ENCODE measurements at regions not wholly inside any gene's neighbourhood (a gene's known extent, or its start where the extent isn't known, plus 50 kb on each side); places are given as distances from the start of the nearest gene placed in this dataset.

- peak in 4 of 8 experiments; percentile 17 to 93 (median 56) for ATAC-seq (replicated peaks in 6 of 8)
- Histone ChIP-seq H3K4me1 (replicated peaks in 1 of 2) (no peaks in the 10 kb centered on the region), H3K27ac (no peak overlapping the region), H3K4me3 (no peak overlapping the region)
- 0 to 67% (median 61%) methylated on average over 1 of the region's 1 CpG; no CpG with 5 or more reads in 6 of the 10 experiments for WGBS, 10 experiments
- in situ Hi-C loops (cut with MboI; ENCODE audit: low pct_unique_long_range_greater_than_20kb in 2 of 9, low sequenced_read_pairs in 9 of 9, unreplicated experiment in 9 of 9) = no loop called here
Observed at GRCh38 chr1:172948457-172948856, 102.3 kb downstream of the TNFSF18 start.

- H3K4me1 ChIP-seq (replicated peaks in 1 of 2) = no peaks in the 10 kb centered on the region
- ATAC-seq (replicated peaks in 6 of 8) = no peak
- WGBS, 10 experiments = 71 to 100% (median 95%) methylated on average over 1 to 4 of the region's 4 CpGs; no CpG with 5 or more reads in 2 of the 10 experiments
- H3K4me3 ChIP-seq = no peak overlapping the region
- H3K27ac ChIP-seq = no peak overlapping the region
- in situ Hi-C loops (cut with MboI; ENCODE audit: low pct_unique_long_range_greater_than_20kb in 2 of 9, low sequenced_read_pairs in 9 of 9, unreplicated experiment in 9 of 9) = no loop called here
Observed at GRCh38 chr1:172949096-172949495, 101.6 kb downstream of the TNFSF18 start.

GRCh38 chr1:172950528-172950927 lies 100.2 kb downstream of the TNFSF18 start:
- ATAC-seq (replicated peaks in 6 of 8) = no peak
- no peak overlapping the region for H3K4me3 ChIP-seq
- in situ Hi-C loops (cut with MboI; ENCODE audit: low pct_unique_long_range_greater_than_20kb in 2 of 9, low sequenced_read_pairs in 9 of 9, unreplicated experiment in 9 of 9) = no loop called here
- no peak overlapping the region for H3K27ac ChIP-seq
- H3K4me1 ChIP-seq (replicated peaks in 1 of 2) = no peaks in the 10 kb centered on the region
- WGBS, 10 experiments = 43 to 100% (median 85%) methylated on average over 1 to 2 of the region's 2 CpGs

- WGBS, 10 experiments = 65 to 100% (median 84%) methylated on average over 1 to 3 of the region's 3 CpGs; no CpG with 5 or more reads in 2 of the 10 experiments
- no peaks in the 10 kb centered on the region for H3K4me1 ChIP-seq (replicated peaks in 1 of 2)
- no peak overlapping the region for H3K27ac ChIP-seq
- no peak overlapping the region for H3K4me3 ChIP-seq
- ATAC-seq (replicated peaks in 6 of 8) = peak in 2 of 8 experiments; percentile 21 to 72
- in situ Hi-C loops (cut with MboI; ENCODE audit: low pct_unique_long_range_greater_than_20kb in 2 of 9, low sequenced_read_pairs in 9 of 9, unreplicated experiment in 9 of 9) = no loop called here
Observed at GRCh38 chr1:172951730-172952365, 98.9 kb downstream of the TNFSF18 start.

GRCh38 chr1:172952516-172952915 lies 98.2 kb downstream of the TNFSF18 start:
- in situ Hi-C loops (cut with MboI; ENCODE audit: low pct_unique_long_range_greater_than_20kb in 2 of 9, low sequenced_read_pairs in 9 of 9, unreplicated experiment in 9 of 9) = no loop called here
- no peak overlapping the region for H3K27ac ChIP-seq
- ATAC-seq (replicated peaks in 6 of 8) = no peak
- H3K4me3 ChIP-seq = no peak overlapping the region
- no peaks in the 10 kb centered on the region for H3K4me1 ChIP-seq (replicated peaks in 1 of 2)

- in situ Hi-C loops (cut with MboI; ENCODE audit: low pct_unique_long_range_greater_than_20kb in 2 of 9, low sequenced_read_pairs in 9 of 9, unreplicated experiment in 9 of 9) = no loop called here
- Histone ChIP-seq H3K4me3 (no peak overlapping the region), H3K27ac (no peak overlapping the region), H3K4me1 (replicated peaks in 1 of 2) (no peaks in the 10 kb centered on the region)
- no peak for ATAC-seq (replicated peaks in 6 of 8)
- 64 to 100% (median 86%) methylated on average over 1 to 6 of the region's 6 CpGs for WGBS, 10 experiments
Observed at GRCh38 chr1:172954476-172955150, 96.1 kb downstream of the TNFSF18 start.

GRCh38 chr1:172955161-172955815 lies 95.5 kb downstream of the TNFSF18 start:
- WGBS, 10 experiments = 6 to 98% (median 88%) methylated on average over 2 to 5 of the region's 5 CpGs; no CpG with 5 or more reads in 1 of the 10 experiments
- peak in 1 of 8 experiments; percentile 57 for ATAC-seq (replicated peaks in 6 of 8)
- Histone ChIP-seq H3K4me1 (replicated peaks in 1 of 2) (no peaks in the 10 kb centered on the region), H3K4me3 (no peak overlapping the region), H3K27ac (no peak overlapping the region)
- in situ Hi-C loops (cut with MboI; ENCODE audit: low pct_unique_long_range_greater_than_20kb in 2 of 9, low sequenced_read_pairs in 9 of 9, unreplicated experiment in 9 of 9) = no loop called here

- no peak for ATAC-seq (replicated peaks in 6 of 8)
- H3K4me1 ChIP-seq (replicated peaks in 1 of 2) = no peaks in the 10 kb centered on the region
- in situ Hi-C loops (cut with MboI; ENCODE audit: low pct_unique_long_range_greater_than_20kb in 2 of 9, low sequenced_read_pairs in 9 of 9, unreplicated experiment in 9 of 9) = no loop called here
- H3K4me3 ChIP-seq = no peak overlapping the region
- no peak overlapping the region for H3K27ac ChIP-seq
- WGBS, 10 experiments = 13 to 100% (median 44%) methylated on average over 1 of the region's 1 CpG; no CpG with 5 or more reads in 4 of the 10 experiments
Observed at GRCh38 chr1:172956871-172957270, 93.9 kb downstream of the TNFSF18 start.

- in situ Hi-C loops (cut with MboI; ENCODE audit: low pct_unique_long_range_greater_than_20kb in 2 of 9, low sequenced_read_pairs in 9 of 9, unreplicated experiment in 9 of 9) = no loop called here
- Histone ChIP-seq H3K4me3 (no peak overlapping the region), H3K27ac (no peak overlapping the region), H3K4me1 (replicated peaks in 1 of 2) (no peaks in the 10 kb centered on the region)
- no peak for ATAC-seq (replicated peaks in 6 of 8)
Observed at GRCh38 chr1:172957491-172957890, 93.2 kb downstream of the TNFSF18 start.

- 50 to 93% (median 80%) methylated on average over 1 to 2 of the region's 2 CpGs; no CpG with 5 or more reads in 3 of the 10 experiments for WGBS, 10 experiments
- Histone ChIP-seq H3K4me1 (replicated peaks in 1 of 2) (no peaks in the 10 kb centered on the region), H3K27ac (no peak overlapping the region), H3K4me3 (no peak overlapping the region)
- in situ Hi-C loops (cut with MboI; ENCODE audit: low pct_unique_long_range_greater_than_20kb in 2 of 9, low sequenced_read_pairs in 9 of 9, unreplicated experiment in 9 of 9) = no loop called here
- no peak for ATAC-seq (replicated peaks in 6 of 8)
Observed at GRCh38 chr1:172959571-172959970, 91.2 kb downstream of the TNFSF18 start.

GRCh38 chr1:172960019-172960418 lies 90.7 kb downstream of the TNFSF18 start:
- Histone ChIP-seq H3K4me3 (no peak overlapping the region), H3K27ac (no peak overlapping the region), H3K4me1 (replicated peaks in 1 of 2) (no peaks in the 10 kb centered on the region)
- ATAC-seq (replicated peaks in 6 of 8) = no peak
- in situ Hi-C loops (cut with MboI; ENCODE audit: low pct_unique_long_range_greater_than_20kb in 2 of 9, low sequenced_read_pairs in 9 of 9, unreplicated experiment in 9 of 9) = no loop called here
- 71 to 100% (median 97%) methylated on average over 1 to 3 of the region's 3 CpGs for WGBS, 10 experiments

GRCh38 chr1:172960454-172961208 lies 90.1 kb downstream of the TNFSF18 start:
- peak in 2 of 8 experiments; percentile 32 to 61 for ATAC-seq (replicated peaks in 6 of 8)
- Histone ChIP-seq H3K4me1 (replicated peaks in 1 of 2) (no peaks in the 10 kb centered on the region), H3K27ac (no peak overlapping the region), H3K4me3 (no peak overlapping the region)
- in situ Hi-C loops (cut with MboI; ENCODE audit: low pct_unique_long_range_greater_than_20kb in 2 of 9, low sequenced_read_pairs in 9 of 9, unreplicated experiment in 9 of 9) = no loop called here
- 38 to 93% (median 71%) methylated on average over 1 to 5 of the region's 5 CpGs for WGBS, 10 experiments

- ATAC-seq (replicated peaks in 6 of 8) = no peak
- H3K4me3 ChIP-seq = no peak overlapping the region
- no peaks in the 10 kb centered on the region for H3K4me1 ChIP-seq (replicated peaks in 1 of 2)
- in situ Hi-C loops (cut with MboI; ENCODE audit: low pct_unique_long_range_greater_than_20kb in 2 of 9, low sequenced_read_pairs in 9 of 9, unreplicated experiment in 9 of 9) = no loop called here
- H3K27ac ChIP-seq = no peak overlapping the region
- WGBS, 10 experiments = 75 to 100% (median 100%) methylated on average over 1 of the region's 1 CpG; no CpG with 5 or more reads in 2 of the 10 experiments
Observed at GRCh38 chr1:172964864-172965263, 85.9 kb downstream of the TNFSF18 start.

Measured in motor neuron (in vitro differentiated cells).